GM21526 (cell line): ENCODE measurements at regions not wholly inside any gene's neighbourhood (a gene's known extent, or its start where the extent isn't known, plus 50 kb on each side); places are given as distances from the start of the nearest gene placed in this dataset.

Source experiments
- ATAC-seq: cut with Tn5 transposase; IDR thresholded peaks from one replicate; pipeline ENCODE4 v1.9.1; 2021; ENCODE audit warnings: moderate library complexity; ENCODE audit not compliant: unreplicated experiment, low FRiP score

DNA sequence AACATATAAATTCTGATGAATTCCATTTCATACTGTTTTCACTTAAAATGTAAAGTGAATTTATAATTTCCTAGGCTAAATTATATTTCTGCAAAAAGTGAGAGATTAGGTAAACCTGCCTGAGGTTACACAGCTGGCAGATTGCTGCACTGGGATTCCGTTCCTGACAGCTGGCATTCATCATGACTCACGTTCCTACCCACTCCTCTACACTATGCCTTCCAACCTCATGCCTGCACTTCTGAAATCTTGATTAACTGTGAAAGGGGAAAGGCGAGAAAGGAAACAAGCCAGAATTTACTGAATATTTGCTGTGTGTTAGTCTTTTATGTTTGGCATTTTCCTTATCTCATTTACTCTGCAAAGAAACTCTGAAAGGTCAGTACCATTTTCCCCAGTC, 73.3 kb upstream of the MON1B start:
- ATAC-seq: no peak

- no peak for ATAC-seq
Observed at GRCh38 chr16:77131398-77131797, 59.6 kb upstream of the MON1B start.

GRCh38 chr16:77132051-77132618, 58.9 kb upstream of the MON1B start:
- no peak for ATAC-seq

- ATAC-seq: no peak
Observed at GRCh38 chr16:77133706-77134105, 57.3 kb upstream of the MON1B start.

GRCh38 chr16:77137045-77137444, 53.9 kb upstream of the MON1B start:
- ATAC-seq: no peak
